H1 (cell line): ENCODE measurements at regions not wholly inside any gene's neighbourhood (a gene's known extent, or its start where the extent isn't known, plus 50 kb on each side); places are given as distances from the start of the nearest gene placed in this dataset.
A peak's percentile ranks its signal among the peaks of the same experiment; 100 is the strongest.

ENCODE experiments used
- CTCF ChIA-PET: fragments of 300-600 bp; sonication (Branson Sonifier 250); formaldehyde crosslinking; loops from one replicate; lab custom pipeline; 2021; ENCODE audit not compliant: partially characterized antibody; lab: Charles Lee
- POLR2A ChIA-PET: fragments of 300-600 bp; sonication (Branson Sonifier 250); formaldehyde crosslinking; loops from one replicate; lab custom pipeline; 2021; ENCODE audit warnings: inconsistent platforms; ENCODE audit not compliant: partially characterized antibody; lab: Charles Lee
- DNase-seq, 2 experiments: peaks; one replicate each; pipeline versions ENCODE4 v3.0.0 to v3.0.0-alpha.2; 2010 to 2022; ENCODE audit warnings: low spot score in 2 of 2, low read depth in 1 of 2, mixed read lengths in 1 of 2
- FAIRE-seq: peaks from 2 replicates; lab custom pipeline; 2011; peaks lifted over from hg19 to GRCh38; lab: Jason Lieb, UNC
- H2AFZ ChIP-seq: 2 replicates; pipeline ENCODE4 v1.8.1; 2012; ENCODE audit warnings: low read length, inconsistent platforms
- H2AK5ac ChIP-seq: 2 replicates; pipeline ENCODE4 v1.6.1; 2013; ENCODE audit warnings: low read depth, low read length
- H2BK120ac ChIP-seq: replicated peaks from 2 replicates; pipeline ENCODE3; 2013; ENCODE audit warnings: low read depth, low read length, inconsistent platforms
- H2BK12ac ChIP-seq: 2 replicates; pipeline ENCODE4 v1.6.1; 2013; ENCODE audit warnings: low read depth, low read length
- H2BK15ac ChIP-seq: 2 replicates; pipeline ENCODE4 v1.6.1; 2013; ENCODE audit warnings: low read length
- H2BK20ac ChIP-seq: 2 replicates; pipeline ENCODE4 v1.6.1; 2013; ENCODE audit warnings: low read length
- H2BK5ac ChIP-seq: 2 replicates; pipeline ENCODE4 v1.6.1; 2013; ENCODE audit warnings: low read depth, low read length
- H3K14ac ChIP-seq: 2 replicates; pipeline ENCODE4 v1.6.1; 2013; ENCODE audit warnings: inconsistent platforms; ENCODE audit not compliant: insufficient read length
- H3K18ac ChIP-seq: 2 replicates; pipeline ENCODE4 v1.6.1; 2013; ENCODE audit warnings: low read length; ENCODE audit errors: extremely low read depth
- H3K23ac ChIP-seq: 2 replicates; pipeline ENCODE4 v1.6.1; 2013; ENCODE audit warnings: inconsistent platforms; ENCODE audit not compliant: insufficient read length
- H3K23me2 ChIP-seq: 2 replicates; pipeline ENCODE4 v1.6.1; 2013; ENCODE audit warnings: low read depth, low read length
- H3K27ac ChIP-seq: 2 replicates; pipeline ENCODE4 v1.6.1; 2011; ENCODE audit warnings: low read depth, low read length, inconsistent platforms
- H3K27me3 ChIP-seq, 4 experiments: replicated peaks in 1 of 4; 1 replicate in 1 of 4; 2 replicates in 3 of 4; pipeline versions ENCODE4 v1.6.1 to v1.8.1; 2011 to 2013; ENCODE audit warnings: low read length in 3 of 4, mild to moderate bottlenecking in 3 of 4, inconsistent platforms in 2 of 4, mixed read lengths in 2 of 4, moderate library complexity in 1 of 4; ENCODE audit not compliant: control insufficient read depth in 3 of 4, insufficient read depth in 3 of 4; ENCODE audit errors: extremely low read depth in 1 of 4
- H3K36me3 ChIP-seq, 4 experiments: 2 replicates each; pipeline versions ENCODE4 v1.6.1 to v1.8.1; 2011 to 2013; ENCODE audit warnings: mild to moderate bottlenecking in 4 of 4, low read length in 3 of 4, moderate library complexity in 2 of 4, control low read depth in 1 of 4, inconsistent platforms in 1 of 4; ENCODE audit not compliant: insufficient read depth in 4 of 4, control insufficient read depth in 2 of 4
- H3K4ac ChIP-seq: replicated peaks from 2 replicates; pipeline ENCODE3; 2013; ENCODE audit warnings: low read length, low read depth, mixed read lengths, inconsistent platforms; ENCODE audit not compliant: insufficient read length
- H3K4me1 ChIP-seq, 4 experiments: replicated peaks in 1 of 4; 1 replicate in 1 of 4; 2 replicates in 3 of 4; pipeline versions ENCODE4 v1.6.1 to v1.8.1; 2011 to 2013; ENCODE audit warnings: low read length in 3 of 4, inconsistent platforms in 2 of 4, mixed read lengths in 1 of 4; ENCODE audit not compliant: insufficient read depth in 4 of 4, control insufficient read depth in 3 of 4
- H3K4me2 ChIP-seq, 2 experiments: 2 replicates each; pipeline versions ENCODE4 v1.6.1 to v1.8.1; 2011 to 2013; ENCODE audit warnings: low read depth in 2 of 2, low read length in 2 of 2, control low read depth in 1 of 2, inconsistent platforms in 1 of 2, mild to moderate bottlenecking in 1 of 2; ENCODE audit not compliant: insufficient read depth in 1 of 2
- H3K4me3 ChIP-seq, 4 experiments: fragments of 200-600, 300-600 bp in 1 of 4; sonication (generic), shearing (Covaris generic), sonication (Bioruptor Twin) in 1 of 4; 2 replicates each; pipeline versions ENCODE4 v1.5.1 to v1.8.1; 2011 to 2016; ENCODE audit warnings: low read length in 4 of 4, low read depth in 3 of 4, control low read depth in 2 of 4, inconsistent platforms in 2 of 4, mild to moderate bottlenecking in 2 of 4, mixed read lengths in 1 of 4, moderate library complexity in 1 of 4; ENCODE audit not compliant: insufficient read depth in 2 of 4; ENCODE audit errors: extremely low read depth in 1 of 4
- H3K56ac ChIP-seq: replicated peaks from 2 replicates; pipeline ENCODE3; 2013; ENCODE audit warnings: low read depth, mild to moderate bottlenecking, mixed read lengths, low read length, inconsistent platforms; ENCODE audit not compliant: insufficient read length
- H3K79me1 ChIP-seq: 2 replicates; pipeline ENCODE4 v1.6.1; 2013; ENCODE audit warnings: low read depth, low read length, control low read depth
- H3K79me2 ChIP-seq, 2 experiments: 2 replicates each; pipeline versions ENCODE4 v1.6.1 to v1.8.1; 2012 to 2013; ENCODE audit warnings: low read length in 2 of 2, mild to moderate bottlenecking in 2 of 2, inconsistent platforms in 1 of 2; ENCODE audit not compliant: insufficient read depth in 2 of 2, control insufficient read depth in 1 of 2
- H3K9ac ChIP-seq, 4 experiments: replicated peaks in 1 of 4; 1 replicate in 1 of 4; 2 replicates in 3 of 4; pipeline versions ENCODE4 v1.6.1 to v1.8.1; 2011 to 2013; ENCODE audit warnings: low read depth in 3 of 4, low read length in 3 of 4, control low read depth in 2 of 4, mild to moderate bottlenecking in 2 of 4, moderate library complexity in 2 of 4, inconsistent platforms in 1 of 4; ENCODE audit errors: extremely low read depth in 1 of 4
- H3K9me3 ChIP-seq, 2 experiments: 2 replicates each; pipeline versions ENCODE4 v1.6.1 to v1.8.1; 2012 to 2013; ENCODE audit warnings: mild to moderate bottlenecking in 2 of 2, moderate library complexity in 2 of 2, control low read depth in 1 of 2, inconsistent platforms in 1 of 2, low read depth in 1 of 2, low read length in 1 of 2, mixed read lengths in 1 of 2; ENCODE audit not compliant: insufficient read depth in 2 of 2
- H4K20me1 ChIP-seq, 2 experiments: replicated peaks in 1 of 2; 2 replicates each; pipeline versions ENCODE3 to v1.8.1; 2011 to 2013; ENCODE audit warnings: inconsistent platforms in 2 of 2, low read length in 2 of 2, mild to moderate bottlenecking in 1 of 2; ENCODE audit not compliant: insufficient read depth in 2 of 2, control insufficient read depth in 1 of 2
- H4K5ac ChIP-seq: 2 replicates; pipeline ENCODE4 v1.6.1; 2013; ENCODE audit warnings: low read length, low read depth, mixed read lengths, inconsistent platforms; ENCODE audit not compliant: insufficient read length
- H4K8ac ChIP-seq: 2 replicates; pipeline ENCODE4 v1.8.0; 2013; ENCODE audit warnings: mild to moderate bottlenecking, moderate library complexity, low read length, inconsistent platforms; ENCODE audit not compliant: insufficient read depth; ENCODE audit errors: extremely low read depth
- H4K91ac ChIP-seq: replicated peaks from 2 replicates; pipeline ENCODE3; 2013; ENCODE audit warnings: low read length, mixed read lengths, inconsistent platforms; ENCODE audit not compliant: insufficient read length
- CBX8 ChIP-seq: fragments of 300-800, 300-1000 bp; sonication (generic); IDR thresholded peaks from 2 replicates; pipeline ENCODE4 v1.7.1; 2016; ENCODE audit warnings: low read depth, low read length, borderline replicate concordance
- FOSL1 ChIP-seq: IDR thresholded peaks from 2 replicates; pipeline ENCODE4 v1.6.1; 2011; ENCODE audit warnings: mild to moderate bottlenecking, low read depth, low read length, moderate library complexity; ENCODE audit not compliant: insufficient read depth
- SP1 ChIP-seq: IDR thresholded peaks from 2 replicates; pipeline ENCODE4 v1.6.1; 2011; ENCODE audit warnings: low read depth, low read length
- TBP ChIP-seq: IDR thresholded peaks from 2 replicates; pipeline ENCODE4 v1.6.1; 2011; ENCODE audit warnings: low read depth, low read length, improper control_type of control experiment
- WGBS, 2 experiments: shearing (Covaris generic) in 1 of 2; methylation state at CpG; one replicate each; pipeline versions ENCODE4 v1.1.6 to v1.1.7; 2013 to 2015; ENCODE audit warnings: low lambda C conversion rate in 2 of 2, mixed read lengths in 2 of 2, inconsistent platforms in 1 of 2, low coverage in 1 of 2, missing lambda C conversion rate in 1 of 2; ENCODE audit not compliant: insufficient replicate concordance in 2 of 2, insufficient coverage in 1 of 2, insufficient read length in 1 of 2; ENCODE audit errors: extremely low coverage in 1 of 2, missing lambda C conversion rate in 1 of 2; 5-methylcytosine and 5-hydroxymethylcytosine counted together

- H3K9ac ChIP-seq, result no peak overlapping the region
- POLR2A ChIA-PET, result no interaction called here
- CTCF ChIA-PET, result interaction anchor here (1.9 kb wide), 1 partner anchor 30 kb away, joined by 8 read pairs; no protein-coding TSS in a partner anchor
Observed at GRCh38 chr6:11917951-11918738, 94.0 kb upstream of the HIVEP1 start.

More at GRCh38 chr6:11917951-11918738, 94.0 kb upstream of the HIVEP1 start:
- WGBS, 2 experiments, result 89% methylated on average over 9 of the region's 9 CpGs; no CpG with 5 or more reads in 1 of the 2 experiments
- Histone ChIP-seq H3K14ac (no peak overlapping the region), H3K9me3 (peaks cover 0 to 1% of the 10 kb centered on the region in 2 experiments; a peak in 3 of 4 replicates), H3K79me1 (no peaks in the 10 kb centered on the region), H2BK20ac (no peak overlapping the region), H2BK5ac (no peak overlapping the region), H3K18ac (no peak overlapping the region; the same call in 1 of the 2 replicates), H4K8ac (no peak overlapping the region; the same call in 1 of the 2 replicates), H4K5ac (no peak overlapping the region), H2BK12ac (0 out of 2 replicates have a peak overlapping the region, but pooled peaks have one; percentile 40), H4K20me1 (no peaks in the 10 kb centered on the region), H3K27ac (no peak overlapping the region), H3K23ac (no peak overlapping the region), H3K27me3 (no peaks in the 10 kb centered on the region; a peak in 1 of 7 replicates), H4K91ac (no peak overlapping the region), H3K36me3 (no peaks in the 10 kb centered on the region), H3K4ac (no peak overlapping the region), H2BK15ac (no peak overlapping the region), H2BK120ac (no peak overlapping the region), H3K4me2 (no peak overlapping the region), H3K56ac (no peak overlapping the region), H3K23me2 (no peaks in the 10 kb centered on the region; the same call in 1 of the 2 replicates), H3K4me1 (peaks cover 0 to 5% (median 0%) of the 10 kb centered on the region in 4 experiments; a peak in 3 of 7 replicates), H3K4me3 (no peak overlapping the region), H2AFZ (no peak overlapping the region), H2AK5ac (no peak overlapping the region), H3K79me2 (no peaks in the 10 kb centered on the region)
- TF ChIP-seq FOSL1 (no peak), SP1 (no peak), CBX8 (no peak), TBP (no peak)
- no peak for DNase-seq
- FAIRE-seq, result no peak
